Neural progenitor cell (in vitro differentiated cells): ENCODE measurements at regions not wholly inside any gene's neighbourhood (a gene's known extent, or its start where the extent isn't known, plus 50 kb on each side); places are given as distances from the start of the nearest gene placed in this dataset.

Experiments
- DNase-seq: peaks from one replicate; pipeline ENCODE4 v3.0.0-alpha.2; 2016; ENCODE audit warnings: low spot score
- H2AFZ ChIP-seq: fragments of 200-600 bp; sonication (generic); replicated peaks from 2 replicates; pipeline ENCODE4 v1.6.1; 2016; ENCODE audit warnings: antibody characterized with exemption
- H3F3A ChIP-seq: fragments of 200-600 bp; sonication (generic); 2 replicates; pipeline ENCODE4 v1.6.1; 2016; ENCODE audit warnings: antibody characterized with exemption, low read depth
- H3K27ac ChIP-seq: fragments of 200-600 bp; sonication (generic); 2 replicates; pipeline ENCODE4 v1.5.1; 2016; ENCODE audit warnings: mild to moderate bottlenecking
- H3K27me3 ChIP-seq: fragments of 200-600 bp; sonication (generic); 2 replicates; pipeline ENCODE4 v1.6.1; 2016; ENCODE audit warnings: mild to moderate bottlenecking, moderate library complexity
- H3K36me3 ChIP-seq: fragments of 200-600 bp; sonication (generic); 2 replicates; pipeline ENCODE4 v1.5.1; 2016
- H3K4me1 ChIP-seq: fragments of 200-600 bp; sonication (generic); 2 replicates; pipeline ENCODE4 v1.6.1; 2016; ENCODE audit warnings: mixed run types
- H3K4me2 ChIP-seq: fragments of 200-600 bp; sonication (generic); 2 replicates; pipeline ENCODE4 v1.6.1; 2016
- H3K4me3 ChIP-seq: fragments of 200-600 bp; sonication (generic); 2 replicates; pipeline ENCODE4 v1.5.1; 2016
- H3K79me2 ChIP-seq: fragments of 200-600 bp; sonication (generic); 2 replicates; pipeline ENCODE4 v1.6.1; 2016; ENCODE audit warnings: low read depth
- H3K9ac ChIP-seq: fragments of 200-600 bp; sonication (generic); 2 replicates; pipeline ENCODE4 v1.6.1; 2016
- H3K9me3 ChIP-seq: fragments of 200-600 bp; sonication (generic); 2 replicates; pipeline ENCODE4 v1.5.1; 2016; ENCODE audit warnings: low read depth
- H4K20me1 ChIP-seq: fragments of 200-600 bp; sonication (generic); 2 replicates; pipeline ENCODE4 v1.6.1; 2016; ENCODE audit warnings: low read depth
- H3K27ac Mint-ChIP-seq: 3 replicates; pipeline ENCODE4 v1.8.0; 2021; ENCODE audit warnings: mixed read lengths
- H3K27me3 Mint-ChIP-seq: 2 replicates; pipeline ENCODE4 v1.8.0; 2022; ENCODE audit warnings: low read depth, mild to moderate bottlenecking, inconsistent platforms, moderate library complexity, mixed read lengths; ENCODE audit not compliant: insufficient read depth
- H3K36me3 Mint-ChIP-seq: 3 replicates; pipeline ENCODE4 v1.8.0; 2021; ENCODE audit warnings: mixed read lengths
- H3K4me1 Mint-ChIP-seq: 3 replicates; pipeline ENCODE4 v1.8.0; 2021; ENCODE audit warnings: mixed read lengths
- H3K4me3 Mint-ChIP-seq: 3 replicates; pipeline ENCODE4 v1.8.0; 2021; ENCODE audit warnings: mild to moderate bottlenecking, moderate library complexity, mixed read lengths
- H3K9me3 Mint-ChIP-seq: 3 replicates; pipeline ENCODE4 v1.8.0; 2020; ENCODE audit warnings: mixed read lengths
- CTCF ChIP-seq: fragments of 200-600 bp; sonication (generic); IDR thresholded peaks from 2 replicates; pipeline ENCODE4 v1.5.1; 2017; ENCODE audit warnings: antibody characterized with exemption, mild to moderate bottlenecking
- EZH2 ChIP-seq: fragments of 200-600 bp; sonication (generic); IDR thresholded peaks from 2 replicates; pipeline ENCODE4 v1.6.1; 2017; ENCODE audit warnings: antibody characterized with exemption, mild to moderate bottlenecking, moderate library complexity
- EZH2phosphoT487 ChIP-seq: fragments of 200-600 bp; sonication (generic); IDR thresholded peaks from 2 replicates; pipeline ENCODE4 v1.6.1; 2017; ENCODE audit warnings: antibody characterized with exemption

- Histone ChIP-seq H3K4me2 (peak overlapping the region; percentile 55), H2AFZ (peak overlapping the region; percentile 53), H4K20me1 (no peaks in the 10 kb centered on the region), H3F3A (peaks cover 7% of the 10 kb centered on the region), H3K36me3 (no peaks in the 10 kb centered on the region), H3K9ac (no peak overlapping the region), H3K27ac (no peak overlapping the region), H3K4me3 (no peak overlapping the region), H3K79me2 (no peaks in the 10 kb centered on the region), H3K27me3 (no peaks in the 10 kb centered on the region), H3K4me1 (peaks cover 15% of the 10 kb centered on the region), H3K9me3 (no peaks in the 10 kb centered on the region)
- Mint-ChIP-seq H3K27ac (no peak overlapping the region), H3K4me1 (no peaks in the 10 kb centered on the region), H3K4me3 (no peak overlapping the region), H3K27me3 (peaks cover 3% of the 10 kb centered on the region), H3K9me3 (no peaks in the 10 kb centered on the region), H3K36me3 (no peaks in the 10 kb centered on the region)
- DNase-seq: no peak
- TF ChIP-seq EZH2phosphoT487 (no peak), CTCF (no peak), EZH2 (no peak)
These were observed 100.8 kb downstream of the GRIN2B start for GRCh38 chr12:13880613-13881012.

DNA sequence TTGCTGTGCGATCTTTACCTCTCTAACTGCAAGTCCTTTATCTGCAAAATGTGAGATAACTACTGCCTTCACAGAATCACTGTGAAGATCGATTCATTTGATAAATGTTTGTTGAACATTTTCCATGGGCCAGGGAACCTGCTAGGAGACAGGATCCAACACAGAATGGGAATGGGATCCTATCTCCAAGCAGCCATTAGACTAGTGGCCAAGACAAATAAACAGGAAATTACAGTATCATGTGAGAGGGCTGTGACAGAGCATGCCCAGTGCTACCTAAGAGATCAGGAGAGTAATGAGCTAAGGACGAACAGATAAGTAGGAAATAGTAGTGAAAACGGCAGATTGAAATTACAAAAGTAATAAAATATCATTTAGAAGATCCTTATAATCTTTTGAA, 105.7 kb downstream of the GRIN2B start:
- peaks cover 7% of the 10 kb centered on the region for H3F3A ChIP-seq
- H2AFZ ChIP-seq: no peak overlapping the region
- no peaks in the 10 kb centered on the region for H3K36me3 Mint-ChIP-seq
- no peaks in the 10 kb centered on the region for H3K4me1 Mint-ChIP-seq
- H3K9ac ChIP-seq: no peak overlapping the region
- no peaks in the 10 kb centered on the region for H3K27me3 ChIP-seq
- no peaks in the 10 kb centered on the region for H3K36me3 ChIP-seq
- H3K4me1 ChIP-seq: peaks cover 12% of the 10 kb centered on the region
- H3K9me3 ChIP-seq: no peaks in the 10 kb centered on the region
- TF ChIP-seq CTCF (no peak), EZH2 (no peak), EZH2phosphoT487 (no peak)
- no peaks in the 10 kb centered on the region for H4K20me1 ChIP-seq
- no peaks in the 10 kb centered on the region for H3K9me3 Mint-ChIP-seq
- H3K4me2 ChIP-seq: no peak overlapping the region
- no peak overlapping the region for H3K4me3 ChIP-seq
- H3K27ac ChIP-seq: no peak overlapping the region
- DNase-seq: no peak
- no peaks in the 10 kb centered on the region for H3K79me2 ChIP-seq
- no peak overlapping the region for H3K27ac Mint-ChIP-seq
- no peaks in the 10 kb centered on the region for H3K27me3 Mint-ChIP-seq
- H3K4me3 Mint-ChIP-seq: no peak overlapping the region

- no peak for TF ChIP-seq EZH2
- TF ChIP-seq EZH2phosphoT487: no peak
- no peak for TF ChIP-seq CTCF
- no peaks in the 10 kb centered on the region for H3K36me3 ChIP-seq
- H3K79me2 ChIP-seq: no peaks in the 10 kb centered on the region
These were observed 111.1 kb downstream of the GRIN2B start for GRCh38 chr12:13870255-13870654.

More at GRCh38 chr12:13870255-13870654, 111.1 kb downstream of the GRIN2B start:
- Mint-ChIP-seq H3K4me1 (no peaks in the 10 kb centered on the region), H3K9me3 (no peaks in the 10 kb centered on the region), H3K27ac (no peak overlapping the region), H3K27me3 (no peaks in the 10 kb centered on the region), H3K36me3 (no peaks in the 10 kb centered on the region), H3K4me3 (no peak overlapping the region)
- Histone ChIP-seq H3K27me3 (no peaks in the 10 kb centered on the region), H3K4me2 (no peak overlapping the region), H3K4me3 (no peak overlapping the region), H4K20me1 (no peaks in the 10 kb centered on the region), H3K4me1 (peaks cover 10% of the 10 kb centered on the region), H3F3A (no peaks in the 10 kb centered on the region), H3K9ac (no peak overlapping the region), H2AFZ (peak overlapping the region; percentile 55), H3K9me3 (no peaks in the 10 kb centered on the region), H3K27ac (no peak overlapping the region)
- DNase-seq: no peak
